AG04449 (cell line): ENCODE measurements at regions not wholly inside any gene's neighbourhood (a gene's known extent, or its start where the extent isn't known, plus 50 kb on each side); places are given as distances from the start of the nearest gene placed in this dataset.

ENCODE experiments used
- CTCF ChIA-PET: fragments of 350-600 bp; formaldehyde crosslinking; extraction: SDS; loops from one replicate; lab custom pipeline; 2021; ENCODE audit warnings: antibody characterized with exemption; lab: Yijun Ruan, JAX
- POLR2A ChIA-PET: fragments of 400-600, 350-600 bp; formaldehyde crosslinking; extraction: SDS; loops from one replicate; lab custom pipeline; 2020; ENCODE audit warnings: antibody characterized with exemption, inconsistent platforms; lab: Yijun Ruan, JAX
- DNase-seq: peaks from one replicate; pipeline ENCODE4 v3.0.0-alpha.2; 2010; ENCODE audit warnings: low read depth, low spot score
- H3K4me3 ChIP-seq: 2 replicates; pipeline ENCODE4 v1.5.1; 2011; ENCODE audit warnings: low read depth, mild to moderate bottlenecking, control low read depth, low read length
- CTCF ChIP-seq: IDR thresholded peaks from one replicate; pipeline ENCODE4 v1.5.1; 2011; ENCODE audit warnings: mild to moderate bottlenecking, moderate library complexity, low read length, control low read depth, inconsistent platforms; ENCODE audit not compliant: insufficient read depth; ENCODE audit errors: missing control alignments

GRCh38 chr5:173435447-173435846 is 107.2 kb upstream of the STC2 start:
- CTCF ChIA-PET: interaction anchor here (1.0 kb wide), 1 partner anchor 15 kb away, joined by 4 read pairs; no protein-coding TSS in a partner anchor

GRCh38 chr5:173434270-173434669 is 106.1 kb upstream of the STC2 start:
- H3K4me3 ChIP-seq: no peak overlapping the region
- no peak for DNase-seq
- no peak for TF ChIP-seq CTCF
- ChIA-PET POLR2A (no interaction called here), CTCF (no interaction called here)

More at GRCh38 chr5:173435447-173435846, 107.2 kb upstream of the STC2 start:
- no peak for DNase-seq
- POLR2A ChIA-PET: no interaction called here
- TF ChIP-seq CTCF: no peak
- no peak overlapping the region for H3K4me3 ChIP-seq

GRCh38 chr5:173430394-173430793 is 102.2 kb upstream of the STC2 start:
- no peak overlapping the region for H3K4me3 ChIP-seq
- TF ChIP-seq CTCF: no peak
- no peak for DNase-seq
- CTCF ChIA-PET: interaction anchor here (0.7 to 0.9 kb wide), 2 partner anchors 136 to 142 kb away, joined by 3 read pairs; no protein-coding TSS in a partner anchor
- POLR2A ChIA-PET: no interaction called here

- CTCF ChIA-PET: interaction anchor here (0.7 to 2.1 kb wide), 5 partner anchors 9 to 143 kb away, joined by 3 to 4 read pairs (median 3); no protein-coding TSS in a partner anchor
- no peak for TF ChIP-seq CTCF
- no peak for DNase-seq
- POLR2A ChIA-PET: no interaction called here
- H3K4me3 ChIP-seq: no peak overlapping the region
Measured at GRCh38 chr5:173429489-173430150, 101.4 kb upstream of the STC2 start.

- DNase-seq: no peak
- no peak for TF ChIP-seq CTCF
- POLR2A ChIA-PET: no interaction called here
- no peak overlapping the region for H3K4me3 ChIP-seq
- CTCF ChIA-PET: no interaction called here
Measured at GRCh38 chr5:173423452-173424117, 95.4 kb upstream of the STC2 start.

- no peak overlapping the region for H3K4me3 ChIP-seq
- no peak for TF ChIP-seq CTCF
- ChIA-PET POLR2A (no interaction called here), CTCF (interaction anchor here (1.1 to 1.6 kb wide), 3 partner anchors 9 to 154 kb away, joined by 3 to 4 read pairs (median 4); no protein-coding TSS in a partner anchor)
- no peak for DNase-seq
Measured at GRCh38 chr5:173420108-173420507, 91.9 kb upstream of the STC2 start.
